HG02973 (cell line): ENCODE measurements at regions not wholly inside any gene's neighbourhood (a gene's known extent, or its start where the extent isn't known, plus 50 kb on each side); places are given as distances from the start of the nearest gene placed in this dataset.
"Not testable (repeated sequence)": the region's sequence is repeated elsewhere in the genome, so short reads cannot be mapped to it uniquely, and the experiment has no call there.

ENCODE experiments used
- ATAC-seq: cut with Tn5 transposase; IDR thresholded peaks from one replicate; pipeline ENCODE4 v1.9.1; 2021; ENCODE audit warnings: moderate library complexity; ENCODE audit not compliant: unreplicated experiment

- no peak for ATAC-seq
Measured at GRCh38 chr1:232147215-232147614, 482.7 kb downstream of the SIPA1L2 start.

DNA sequence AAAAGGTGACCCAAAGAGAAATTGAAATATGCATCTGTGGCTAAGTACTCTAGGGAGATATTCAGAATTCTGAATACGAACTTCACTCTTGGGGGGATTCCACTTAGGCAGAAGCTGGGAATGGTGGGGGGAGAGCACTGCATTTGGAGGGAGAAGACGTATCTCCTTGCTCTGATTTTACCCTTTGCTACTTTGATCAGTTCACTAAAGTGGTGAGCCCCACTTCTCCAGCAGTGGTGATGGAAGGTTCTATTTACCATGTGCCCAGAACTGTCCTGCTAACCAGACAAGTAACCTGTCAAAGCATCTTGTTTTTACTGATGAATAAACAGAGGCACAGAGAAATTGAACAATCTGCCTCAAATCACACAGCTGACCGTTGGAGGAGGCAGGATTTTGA is 483.4 kb downstream of the SIPA1L2 start:
- no peak for ATAC-seq

DNA sequence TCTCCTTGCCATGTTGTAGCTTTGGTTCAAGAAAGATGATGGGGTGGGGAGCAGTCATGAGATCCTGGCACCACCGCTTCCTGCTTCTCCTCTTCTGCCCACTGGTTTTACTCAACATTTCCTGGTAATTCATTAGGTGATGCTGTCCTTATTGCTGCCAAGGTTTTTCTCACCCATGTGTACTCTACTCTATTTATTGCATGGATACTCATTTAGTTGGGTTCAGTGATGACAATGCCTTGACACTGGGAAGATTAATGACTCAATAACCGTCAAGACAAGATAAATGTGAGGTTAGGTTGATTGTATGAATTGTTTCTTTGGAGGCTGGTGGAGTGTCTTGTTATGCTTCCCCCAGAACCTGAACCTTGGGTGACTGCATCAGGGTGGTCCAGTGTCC is 484.2 kb downstream of the SIPA1L2 start:
- no peak for ATAC-seq

GRCh38 chr1:232144696-232145230 is 485.2 kb downstream of the SIPA1L2 start:
- ATAC-seq: no peak

GRCh38 chr1:232143315-232143886 is 486.5 kb downstream of the SIPA1L2 start:
- no peak for ATAC-seq

DNA sequence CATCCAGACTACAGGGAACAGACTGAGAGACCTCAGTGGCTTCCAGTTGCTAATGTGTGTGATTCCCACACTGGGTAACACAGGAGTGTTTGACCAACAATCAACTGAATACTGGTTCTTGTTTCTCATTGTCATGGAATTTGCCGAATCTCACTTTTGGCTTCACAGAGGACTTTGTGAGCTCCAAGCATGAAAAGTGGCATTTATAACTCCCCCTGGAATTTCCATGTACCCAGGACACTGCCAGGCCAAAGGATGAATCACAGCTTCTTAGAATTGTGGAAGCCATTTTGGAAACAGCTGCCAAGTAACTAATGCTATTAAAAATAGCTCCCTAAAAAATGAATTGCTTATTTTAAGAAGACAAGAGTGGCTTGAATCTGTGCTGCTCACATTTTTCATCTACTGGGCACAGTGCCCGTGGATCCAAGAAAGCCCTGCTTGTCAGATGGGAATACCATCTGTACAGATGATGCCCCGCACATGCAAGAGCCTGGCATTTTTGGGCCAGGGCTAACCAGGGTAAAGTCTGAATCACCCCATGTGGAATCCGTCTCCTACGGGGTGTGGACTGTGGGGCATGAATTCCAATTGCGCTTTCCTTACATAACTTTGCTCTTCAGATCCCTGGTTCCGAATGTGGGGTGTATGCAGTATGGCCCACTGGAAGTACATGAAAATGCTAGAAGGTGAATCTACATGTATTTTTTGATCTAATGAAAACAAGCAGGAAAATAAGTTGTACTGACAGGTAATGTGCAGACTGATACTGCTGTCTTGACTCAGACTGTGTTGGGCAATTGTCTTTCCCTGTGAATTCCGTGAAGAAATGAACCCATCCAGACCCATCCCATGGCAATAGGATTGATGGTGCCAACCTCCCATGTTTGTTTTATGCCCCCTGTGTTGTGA is 487.3 kb downstream of the SIPA1L2 start:
- ATAC-seq: no peak

DNA sequence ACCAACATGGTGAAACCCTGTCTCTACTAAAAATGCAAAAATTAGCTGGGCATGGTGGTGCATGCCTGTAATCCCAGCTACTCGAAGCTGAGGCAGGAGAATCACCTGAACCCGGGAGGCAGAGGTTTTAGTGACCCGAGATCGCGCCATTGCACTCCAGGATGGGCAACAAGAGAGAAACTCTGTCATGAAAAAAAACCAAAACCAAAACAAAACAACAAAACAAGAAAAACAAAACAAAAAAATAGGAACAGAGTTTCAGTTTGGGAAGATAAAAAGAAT is 488.8 kb downstream of the SIPA1L2 start:
- not testable (repeated sequence) for ATAC-seq

DNA sequence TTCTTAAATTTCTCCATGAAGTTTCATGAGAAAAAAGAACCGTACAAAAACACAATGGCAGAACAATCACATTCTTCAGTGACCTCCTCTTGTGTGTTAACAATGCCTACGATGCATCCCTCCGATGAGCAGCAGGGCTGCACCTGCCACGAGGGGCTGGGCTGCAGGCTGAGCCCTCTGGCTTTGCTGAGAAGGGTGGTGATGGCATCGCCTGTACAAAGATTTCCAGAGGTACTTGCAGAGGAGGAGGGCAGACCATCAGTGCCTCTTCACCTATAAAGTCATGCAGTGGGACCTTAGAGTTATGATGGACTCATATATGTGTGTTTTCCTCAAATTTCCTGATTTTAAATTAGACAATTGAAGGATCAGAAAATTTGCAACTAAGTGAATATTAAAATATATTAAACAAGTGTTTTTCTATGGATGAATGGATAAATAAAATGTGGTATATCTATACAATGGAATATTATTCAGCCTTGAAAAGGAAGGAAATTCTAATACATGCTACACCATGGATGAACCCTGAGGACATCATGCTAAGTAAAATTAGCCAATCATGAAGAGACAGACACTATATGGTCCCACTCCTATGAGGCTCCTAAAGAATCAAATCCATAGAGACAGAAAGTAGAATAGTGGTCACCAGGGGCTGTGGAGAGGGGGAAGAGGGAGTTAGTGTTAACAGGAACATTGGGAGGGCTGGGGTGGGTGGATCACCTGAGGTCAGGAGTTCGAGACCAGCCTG is 489.3 kb downstream of the SIPA1L2 start:
- ATAC-seq: no peak

DNA sequence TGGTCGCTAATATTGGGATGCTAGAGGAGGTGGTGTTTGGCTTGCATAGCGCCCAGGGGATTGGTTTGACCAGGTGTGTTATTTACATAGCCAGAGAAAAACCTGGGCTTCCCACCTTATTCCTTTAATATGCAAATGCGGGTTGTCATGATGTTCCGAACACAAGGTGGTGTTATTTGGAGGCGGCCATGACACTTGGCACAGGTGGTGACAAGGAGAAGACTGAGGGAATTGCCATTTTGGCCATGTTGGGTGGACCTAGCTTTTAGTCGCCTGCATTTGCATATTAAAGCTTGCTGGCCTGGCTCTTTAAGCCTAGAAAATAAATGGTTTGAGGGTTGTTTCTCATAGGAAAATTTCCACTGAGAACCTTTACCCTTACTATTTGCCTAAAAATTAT is 490.5 kb downstream of the SIPA1L2 start:
- ATAC-seq: no peak

- ATAC-seq: no peak
Measured at GRCh38 chr1:232138044-232138443, 491.9 kb downstream of the SIPA1L2 start.

DNA sequence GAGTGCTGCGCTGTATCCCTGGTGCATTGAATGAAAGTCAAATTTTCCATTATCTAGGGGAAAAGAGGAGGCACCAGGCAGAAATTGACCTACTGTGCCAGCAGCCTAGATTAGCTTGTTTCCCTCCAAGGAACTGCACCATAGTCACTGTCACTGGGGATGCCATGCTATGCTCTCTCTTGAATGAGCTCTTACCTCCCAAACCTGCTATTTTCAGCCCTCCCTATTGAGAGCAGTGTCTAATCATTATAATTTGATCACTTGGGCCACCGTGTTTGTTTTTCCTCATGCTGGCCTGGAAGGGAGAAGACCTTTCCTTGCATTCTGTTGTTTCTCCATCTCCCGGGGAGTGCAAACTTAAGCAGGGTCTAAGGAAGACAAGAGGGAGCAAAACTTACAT is 492.9 kb downstream of the SIPA1L2 start:
- ATAC-seq: no peak

- no peak for ATAC-seq
Measured at GRCh38 chr1:232136136-232136535, 493.8 kb downstream of the SIPA1L2 start.

DNA sequence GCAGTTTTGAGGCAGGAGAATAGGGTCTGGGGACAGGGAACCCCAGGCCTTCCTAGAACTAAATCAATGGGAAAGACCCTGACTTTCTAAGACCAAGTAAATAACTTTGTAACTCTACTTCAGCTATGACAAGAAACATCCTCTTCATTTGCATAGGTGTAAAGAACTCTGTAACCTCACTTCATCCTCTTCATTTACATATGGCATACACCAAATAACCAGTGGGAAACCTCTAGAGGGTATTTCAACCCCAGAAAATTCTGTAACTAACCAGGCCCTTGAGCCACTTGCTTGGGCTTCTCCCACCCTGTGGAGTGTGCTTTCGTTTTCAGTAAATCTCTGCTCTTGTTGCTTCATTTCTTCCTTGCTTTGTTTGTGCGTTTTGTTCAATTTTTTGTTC is 495.6 kb downstream of the SIPA1L2 start:
- ATAC-seq: no peak

- no peak for ATAC-seq
Measured at GRCh38 chr1:232132572-232132971, 497.4 kb downstream of the SIPA1L2 start.

- no peak for ATAC-seq
Measured at GRCh38 chr1:232131715-232132391, 498.1 kb downstream of the SIPA1L2 start.

DNA sequence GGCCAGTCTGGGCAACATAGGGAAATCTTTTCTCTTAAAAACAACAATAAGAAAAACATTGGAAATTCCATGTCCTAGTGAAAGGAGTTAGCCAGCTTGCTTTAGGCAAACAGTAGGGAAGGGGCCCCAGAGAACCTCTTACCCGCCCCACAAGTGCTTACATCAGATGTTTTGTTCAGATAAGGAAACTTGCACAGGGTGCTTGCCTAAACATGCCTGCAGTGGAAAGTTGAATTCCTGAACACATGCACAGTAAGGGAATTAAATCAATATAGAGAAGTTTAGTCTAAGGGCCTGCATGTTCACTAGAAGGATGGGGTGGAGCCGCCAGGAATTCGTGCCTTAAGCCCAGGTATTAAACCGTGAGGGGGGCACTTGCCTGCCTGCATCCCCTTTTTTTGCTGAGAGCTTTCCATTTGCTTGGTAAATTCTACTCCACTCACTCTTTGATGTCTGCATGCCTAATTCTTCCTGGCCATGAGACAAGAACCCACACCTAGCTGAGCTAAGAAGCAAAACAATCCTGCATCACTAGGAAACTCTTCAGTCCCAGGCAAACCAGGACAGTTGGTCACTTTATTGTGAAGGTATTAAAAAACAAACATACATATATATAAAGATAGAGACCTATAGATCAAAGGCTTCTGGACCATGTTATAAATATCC is 499.0 kb downstream of the SIPA1L2 start:
- no peak for ATAC-seq

GRCh38 chr1:232127190-232127589 is 500.6 kb downstream of the DISC1 start:
- no peak for ATAC-seq

DNA sequence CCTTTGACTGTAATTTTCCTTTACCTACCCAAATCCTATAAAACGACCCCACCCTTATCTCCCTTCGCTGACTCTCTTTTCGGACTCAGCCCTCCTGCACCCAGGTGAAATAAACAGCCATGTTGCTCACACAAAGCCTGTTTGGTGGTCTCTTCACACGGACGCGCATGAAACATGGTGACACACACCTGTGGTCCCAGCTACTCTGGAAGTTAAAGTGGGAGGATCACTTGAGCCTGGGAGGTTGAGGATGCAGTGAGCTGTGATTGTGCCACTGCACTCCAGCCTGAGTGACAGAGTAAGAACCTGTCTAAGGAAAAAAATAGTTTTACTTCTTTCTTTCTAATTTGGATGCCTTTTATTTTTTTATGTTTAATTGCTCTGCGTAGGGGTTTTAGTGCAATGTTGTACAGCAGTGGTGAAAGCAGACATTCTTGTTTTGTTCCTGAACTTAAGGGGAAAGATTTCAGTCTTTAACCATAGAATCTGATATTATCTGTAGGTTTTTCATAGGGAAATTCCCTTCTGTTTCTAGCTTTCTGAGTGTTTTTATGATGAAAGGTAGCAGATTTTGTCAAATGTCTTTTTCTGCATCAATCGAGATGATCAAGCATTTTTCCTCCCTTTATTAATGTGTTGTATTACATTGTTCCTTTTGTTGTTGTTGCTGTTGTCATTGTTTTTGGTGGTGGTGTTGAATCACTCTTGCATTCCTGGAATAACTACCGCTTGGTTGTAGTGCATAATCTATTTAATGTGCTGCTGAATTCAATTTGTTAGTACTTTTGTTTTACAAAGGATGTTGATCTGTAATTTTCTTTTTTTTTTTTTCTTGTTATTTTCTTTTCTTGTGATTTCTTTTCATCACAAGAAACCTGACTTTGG is 497.4 kb downstream of the DISC1 start:
- no peak for ATAC-seq

- not testable (repeated sequence) for ATAC-seq
Measured at GRCh38 chr1:232117903-232118302, 491.3 kb downstream of the DISC1 start.

- no peak for ATAC-seq
Measured at GRCh38 chr1:232114985-232115384, 488.4 kb downstream of the DISC1 start.
